ENCODE measurements at regions not wholly inside any gene's neighbourhood (a gene's known extent, or its start where the extent isn't known, plus 50 kb on each side); places are given as distances from the start of the nearest gene placed in this dataset.

GRCh38 chr13:107906131-107906530 is 309.2 kb downstream of the LIG4 start:
- no peak overlapping the region for H3K4me3 ChIP-seq (ENCODE audit: low read depth, low read length)
- no peak for TF ChIP-seq CTCF (IDR thresholded peaks at IDR 0.05; ENCODE audit: low read depth, low read length)
- no peak overlapping the region for H3K27ac ChIP-seq (ENCODE audit: low read depth, low read length)
- H3K27me3 ChIP-seq (ENCODE audit: control insufficient read depth, insufficient read depth, low read length): no peaks in the 10 kb centered on the region
- ChIA-PET CTCF (interaction anchor here (0.5 kb wide), 1 partner anchor 190 kb away, joined by 4 read pairs; no protein-coding TSS in a partner anchor), POLR2A (no interaction called here)
- H3K9me3 ChIP-seq (ENCODE audit: control insufficient read depth, insufficient read depth, low read length): no peaks in the 10 kb centered on the region
- DNase-seq (ENCODE audit: low read depth, low spot score): no peak

- no peak for TF ChIP-seq CTCF (IDR thresholded peaks at IDR 0.05; ENCODE audit: low read depth, low read length)
- no peak overlapping the region for H3K27ac ChIP-seq (ENCODE audit: low read depth, low read length)
- H3K9me3 ChIP-seq (ENCODE audit: control insufficient read depth, insufficient read depth, low read length): peaks cover 5% of the 10 kb centered on the region
- H3K27me3 ChIP-seq (ENCODE audit: control insufficient read depth, insufficient read depth, low read length): no peaks in the 10 kb centered on the region
- ChIA-PET POLR2A (no interaction called here), CTCF (interaction anchor here (0.6 to 1.6 kb wide), 2 partner anchors 48 to 254 kb away, joined by 3 to 5 read pairs; no protein-coding TSS in a partner anchor)
- no peak for DNase-seq (ENCODE audit: low read depth, low spot score)
- no peak overlapping the region for H3K4me3 ChIP-seq (ENCODE audit: low read depth, low read length)
These were observed 313.3 kb downstream of the LIG4 start for GRCh38 chr13:107901996-107902562.

GRCh38 chr13:107901230-107901629 is 314.1 kb downstream of the LIG4 start:
- Histone ChIP-seq H3K27ac (ENCODE audit: low read depth, low read length) (no peak overlapping the region), H3K9me3 (ENCODE audit: control insufficient read depth, insufficient read depth, low read length) (peaks cover 5% of the 10 kb centered on the region), H3K4me3 (ENCODE audit: low read depth, low read length) (no peak overlapping the region), H3K27me3 (ENCODE audit: control insufficient read depth, insufficient read depth, low read length) (no peaks in the 10 kb centered on the region)
- DNase-seq (ENCODE audit: low read depth, low spot score): no peak
- ChIA-PET CTCF (interaction anchor here (0.6 to 1.6 kb wide), 2 partner anchors 48 to 255 kb away, joined by 3 to 5 read pairs; no protein-coding TSS in a partner anchor), POLR2A (no interaction called here)
- no peak for TF ChIP-seq CTCF (IDR thresholded peaks at IDR 0.05; ENCODE audit: low read depth, low read length)

- DNase-seq (ENCODE audit: low read depth, low spot score): peak; percentile 26
These were observed 314.6 kb downstream of the LIG4 start for GRCh38 chr13:107900775-107901174.

More at GRCh38 chr13:107900775-107901174, 314.6 kb downstream of the LIG4 start:
- H3K27me3 ChIP-seq (ENCODE audit: control insufficient read depth, insufficient read depth, low read length): no peaks in the 10 kb centered on the region
- ChIA-PET CTCF (interaction anchor here (1.6 kb wide), 1 partner anchor 255 kb away, joined by 5 read pairs; no protein-coding TSS in a partner anchor), POLR2A (no interaction called here)
- no peak overlapping the region for H3K27ac ChIP-seq (ENCODE audit: low read depth, low read length)
- no peak overlapping the region for H3K4me3 ChIP-seq (ENCODE audit: low read depth, low read length)
- no peak for TF ChIP-seq CTCF (IDR thresholded peaks at IDR 0.05; ENCODE audit: low read depth, low read length)
- peaks cover 5% of the 10 kb centered on the region for H3K9me3 ChIP-seq (ENCODE audit: control insufficient read depth, insufficient read depth, low read length)
